DND-41 (cell line): ENCODE measurements at regions not wholly inside any gene's neighbourhood (a gene's known extent, or its start where the extent isn't known, plus 50 kb on each side); places are given as distances from the start of the nearest gene placed in this dataset.

ENCODE experiments used
- ATAC-seq: fragments of 200-7000 bp; cut with Tn5 transposase; 3 replicates; pipeline ENCODE4 v1.9.1; 2021; ENCODE audit warnings: low read depth; ENCODE audit not compliant: insufficient read depth
- DNase-seq: peaks from one replicate; pipeline ENCODE4 v3.0.0-alpha.2; 2020
- H2AFZ ChIP-seq: 2 replicates; pipeline ENCODE4 v1.6.0; 2012; ENCODE audit warnings: low read depth, low read length
- H3K27ac ChIP-seq: 2 replicates; pipeline ENCODE4 v1.5.1; 2012; ENCODE audit warnings: low read length, inconsistent platforms
- H3K27me3 ChIP-seq: fragments of 200-600 bp; sonication (generic); 2 replicates; pipeline ENCODE4 v1.6.0; 2012; ENCODE audit warnings: low read length, mild to moderate bottlenecking, inconsistent platforms; ENCODE audit not compliant: insufficient read depth, poor library complexity
- H3K36me3 ChIP-seq: 2 replicates; pipeline ENCODE4 v1.5.1; 2012; ENCODE audit warnings: low read length, inconsistent platforms; ENCODE audit not compliant: insufficient read depth
- H3K4me1 ChIP-seq: 2 replicates; pipeline ENCODE4 v1.5.1; 2012; ENCODE audit warnings: mild to moderate bottlenecking, low read length; ENCODE audit not compliant: insufficient read depth
- H3K4me2 ChIP-seq: 2 replicates; pipeline ENCODE4 v1.6.0; 2012; ENCODE audit warnings: mild to moderate bottlenecking, moderate library complexity, low read length, inconsistent platforms; ENCODE audit not compliant: insufficient read depth
- H3K4me3 ChIP-seq, 2 experiments: fragments of 200-600 bp in 1 of 2; shearing (Covaris generic) in 1 of 2; 2 replicates each; pipeline ENCODE4 v1.5.1; 2012 to 2016; ENCODE audit warnings: inconsistent platforms in 2 of 2, low read length in 2 of 2, mild to moderate bottlenecking in 2 of 2, low read depth in 1 of 2, moderate library complexity in 1 of 2
- H3K79me2 ChIP-seq: 2 replicates; pipeline ENCODE4 v1.6.0; 2012; ENCODE audit warnings: low read length, inconsistent platforms; ENCODE audit not compliant: insufficient read depth
- H3K9ac ChIP-seq: 2 replicates; pipeline ENCODE4 v1.6.0; 2012; ENCODE audit warnings: low read depth, mild to moderate bottlenecking, inconsistent platforms, low read length, moderate library complexity
- H3K9me3 ChIP-seq: 2 replicates; pipeline ENCODE4 v1.5.1; 2012; ENCODE audit warnings: low read length, moderate library complexity, mild to moderate bottlenecking, inconsistent platforms; ENCODE audit not compliant: insufficient read depth, severe bottlenecking
- H4K20me1 ChIP-seq: 2 replicates; pipeline ENCODE4 v1.6.0; 2012; ENCODE audit warnings: low read length; ENCODE audit not compliant: insufficient read depth
- EZH2 ChIP-seq: IDR thresholded peaks from 3 replicates; pipeline ENCODE4 v1.6.1; 2012; ENCODE audit warnings: borderline replicate concordance, low read depth, mild to moderate bottlenecking, moderate library complexity, low read length, inconsistent platforms; ENCODE audit not compliant: severe bottlenecking
- TF ChIP-seq, protein P1 (sequence below): IDR thresholded peaks from 2 replicates; pipeline ENCODE4 v1.5.1; 2012; ENCODE audit warnings: borderline replicate concordance, low read length, moderate library complexity, mild to moderate bottlenecking; ENCODE audit not compliant: poor library complexity, severe bottlenecking; ENCODE audit errors: extremely low read depth

DNA sequence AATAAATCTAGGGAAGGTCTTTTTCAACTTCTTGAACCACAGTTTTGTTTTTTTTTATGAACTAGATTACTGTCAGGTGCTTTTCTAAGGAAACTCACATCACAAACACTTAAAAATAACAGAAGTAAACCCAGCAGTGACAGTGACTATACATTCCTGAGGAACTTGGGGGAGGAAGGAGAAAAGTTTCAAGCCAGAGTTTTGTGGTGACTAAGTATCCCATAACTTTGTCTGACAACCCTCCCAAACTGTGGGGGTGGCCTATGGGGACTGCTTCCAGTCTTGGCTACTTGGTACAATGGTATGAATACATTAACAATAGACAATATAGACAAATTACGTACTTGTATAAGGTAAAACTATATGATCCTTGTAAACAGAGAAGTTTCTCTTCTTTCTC, 202.5 kb upstream of the MAN1A1 start:
- H4K20me1 ChIP-seq, result no peaks in the 10 kb centered on the region
- ATAC-seq (no peak), DNase-seq (no peak)
- no peak overlapping the region for H3K4me2 ChIP-seq
- H3K9me3 ChIP-seq, result no peaks in the 10 kb centered on the region
- H3K36me3 ChIP-seq, result no peaks in the 10 kb centered on the region
- no peak overlapping the region for H3K4me3 ChIP-seq
- no peak for TF ChIP-seq EZH2
- no peaks in the 10 kb centered on the region for H3K27me3 ChIP-seq
- H3K79me2 ChIP-seq, result no peaks in the 10 kb centered on the region
- no peak overlapping the region for H3K9ac ChIP-seq
- no peaks in the 10 kb centered on the region for H3K4me1 ChIP-seq
- H3K27ac ChIP-seq, result no peak overlapping the region
- H2AFZ ChIP-seq, result no peak overlapping the region

DNA sequence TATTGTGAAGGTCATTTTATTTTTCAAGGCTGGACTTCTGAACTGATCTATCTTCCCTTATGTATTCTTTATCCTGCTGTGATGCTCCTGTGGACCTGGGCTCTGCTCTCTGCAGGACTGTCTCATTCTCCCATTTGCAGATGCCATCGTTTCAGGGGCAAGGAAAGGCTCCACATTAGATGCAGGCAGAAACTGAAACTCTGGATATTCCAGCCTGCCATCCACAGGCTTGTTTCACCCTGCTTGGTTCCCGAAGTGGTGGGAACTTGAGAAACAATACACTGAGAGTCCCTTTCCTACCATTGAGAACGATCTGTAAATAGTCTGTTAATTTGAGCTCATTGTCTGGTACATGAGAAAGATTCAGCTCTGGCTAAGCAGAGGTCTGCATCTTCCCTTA, 197.5 kb upstream of the MAN1A1 start:
- Histone ChIP-seq H3K4me2 (no peak overlapping the region), H3K9me3 (no peaks in the 10 kb centered on the region), H3K79me2 (no peaks in the 10 kb centered on the region), H3K36me3 (no peaks in the 10 kb centered on the region), H2AFZ (no peak overlapping the region), H4K20me1 (no peaks in the 10 kb centered on the region), H3K4me1 (peaks cover 12% of the 10 kb centered on the region), H3K4me3 (no peak overlapping the region), H3K27ac (no peak overlapping the region), H3K9ac (no peak overlapping the region), H3K27me3 (no peaks in the 10 kb centered on the region)
- ATAC-seq (no peak), DNase-seq (no peak)
- TF ChIP-seq, protein P1, sequence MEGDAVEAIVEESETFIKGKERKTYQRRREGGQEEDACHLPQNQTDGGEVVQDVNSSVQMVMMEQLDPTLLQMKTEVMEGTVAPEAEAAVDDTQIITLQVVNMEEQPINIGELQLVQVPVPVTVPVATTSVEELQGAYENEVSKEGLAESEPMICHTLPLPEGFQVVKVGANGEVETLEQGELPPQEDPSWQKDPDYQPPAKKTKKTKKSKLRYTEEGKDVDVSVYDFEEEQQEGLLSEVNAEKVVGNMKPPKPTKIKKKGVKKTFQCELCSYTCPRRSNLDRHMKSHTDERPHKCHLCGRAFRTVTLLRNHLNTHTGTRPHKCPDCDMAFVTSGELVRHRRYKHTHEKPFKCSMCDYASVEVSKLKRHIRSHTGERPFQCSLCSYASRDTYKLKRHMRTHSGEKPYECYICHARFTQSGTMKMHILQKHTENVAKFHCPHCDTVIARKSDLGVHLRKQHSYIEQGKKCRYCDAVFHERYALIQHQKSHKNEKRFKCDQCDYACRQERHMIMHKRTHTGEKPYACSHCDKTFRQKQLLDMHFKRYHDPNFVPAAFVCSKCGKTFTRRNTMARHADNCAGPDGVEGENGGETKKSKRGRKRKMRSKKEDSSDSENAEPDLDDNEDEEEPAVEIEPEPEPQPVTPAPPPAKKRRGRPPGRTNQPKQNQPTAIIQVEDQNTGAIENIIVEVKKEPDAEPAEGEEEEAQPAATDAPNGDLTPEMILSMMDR, result no peak
- no peak for TF ChIP-seq EZH2

DNA sequence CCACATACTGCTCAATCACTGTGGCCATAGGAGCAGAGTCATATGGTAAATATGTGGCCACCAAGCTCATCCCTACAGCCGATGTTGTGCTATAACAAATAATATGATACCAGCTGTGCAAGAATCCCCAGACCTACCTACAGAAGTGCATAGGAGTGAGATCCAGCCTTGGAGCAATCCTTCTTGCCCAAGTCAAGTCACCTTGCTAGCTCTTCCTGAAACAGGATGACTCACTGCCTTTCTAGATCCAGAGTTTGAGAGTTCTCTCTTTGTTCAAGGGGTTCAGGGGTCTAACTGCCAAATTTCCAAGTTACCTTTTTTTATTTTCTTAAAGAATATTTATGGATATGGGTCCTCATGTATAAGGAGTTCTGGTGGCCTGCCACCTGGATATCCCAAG, 195.7 kb upstream of the MAN1A1 start:
- ATAC-seq (no peak), DNase-seq (no peak)
- Histone ChIP-seq H4K20me1 (no peaks in the 10 kb centered on the region), H2AFZ (no peak overlapping the region), H3K9ac (no peak overlapping the region), H3K4me3 (no peak overlapping the region), H3K4me1 (peaks cover 12% of the 10 kb centered on the region), H3K79me2 (no peaks in the 10 kb centered on the region), H3K4me2 (no peak overlapping the region), H3K36me3 (no peaks in the 10 kb centered on the region), H3K9me3 (no peaks in the 10 kb centered on the region), H3K27me3 (no peaks in the 10 kb centered on the region), H3K27ac (no peak overlapping the region)
- TF ChIP-seq, protein P1, result no peak
- no peak for TF ChIP-seq EZH2

DNA sequence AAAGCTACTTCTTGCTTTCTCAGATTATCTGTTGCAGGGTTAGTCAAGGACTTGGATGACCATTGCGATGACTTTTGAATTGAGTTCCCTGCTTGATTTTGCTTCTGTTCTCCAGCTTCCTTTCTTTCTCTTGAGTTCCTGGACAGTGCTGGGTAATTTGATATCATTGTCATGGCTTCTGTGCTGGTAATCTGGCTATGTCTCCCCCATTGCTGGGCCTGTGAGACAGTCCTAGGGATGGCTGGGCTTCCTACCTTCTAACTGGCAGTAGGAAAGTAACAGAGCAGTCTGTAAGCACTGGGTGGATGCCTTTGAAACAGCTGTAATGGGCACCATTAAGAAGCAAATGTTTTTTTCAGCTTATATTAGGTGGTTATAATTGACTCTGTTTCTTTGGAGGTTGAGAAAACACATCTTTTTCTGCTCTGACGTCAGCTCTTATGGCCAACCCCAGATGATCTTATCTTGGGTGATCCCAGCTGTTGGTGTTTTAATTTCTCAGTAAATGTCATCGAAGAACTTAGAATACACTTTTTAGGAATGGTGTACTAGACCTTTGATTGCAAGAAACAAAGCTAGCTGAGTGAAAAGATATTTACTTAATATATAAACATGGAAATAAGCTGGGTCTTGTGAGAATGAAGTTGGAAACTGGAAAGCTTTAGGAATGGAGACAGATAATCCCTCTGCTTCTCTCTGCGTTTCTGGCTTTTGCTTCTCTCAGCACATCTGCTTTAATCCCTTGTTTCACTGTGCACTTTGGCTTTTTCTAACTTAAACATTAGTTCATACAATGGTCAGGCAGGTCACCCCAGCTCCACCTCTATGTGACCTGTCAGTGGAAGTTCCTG, 195.0 kb upstream of the MAN1A1 start:
- no peaks in the 10 kb centered on the region for H3K79me2 ChIP-seq
- ATAC-seq (no peak), DNase-seq (no peak)
- no peaks in the 10 kb centered on the region for H3K27me3 ChIP-seq
- H4K20me1 ChIP-seq, result no peaks in the 10 kb centered on the region
- H3K9ac ChIP-seq, result no peak overlapping the region
- H2AFZ ChIP-seq, result no peak overlapping the region
- no peak overlapping the region for H3K4me3 ChIP-seq
- peaks cover 12% of the 10 kb centered on the region for H3K4me1 ChIP-seq
- no peak overlapping the region for H3K27ac ChIP-seq
- no peaks in the 10 kb centered on the region for H3K36me3 ChIP-seq
- H3K4me2 ChIP-seq, result no peak overlapping the region
- no peaks in the 10 kb centered on the region for H3K9me3 ChIP-seq
- TF ChIP-seq, protein P1, result no peak
- no peak for TF ChIP-seq EZH2
